HG02642 (cell line): ENCODE measurements at regions not wholly inside any gene's neighbourhood (a gene's known extent, or its start where the extent isn't known, plus 50 kb on each side); places are given as distances from the start of the nearest gene placed in this dataset.
"Not testable (repeated sequence)": the region's sequence is repeated elsewhere in the genome, so short reads cannot be mapped to it uniquely, and the experiment has no call there.

Source experiments
- ATAC-seq: cut with Tn5 transposase; IDR thresholded peaks from one replicate; pipeline ENCODE4 v1.9.1; 2021; ENCODE audit warnings: mild to moderate bottlenecking; ENCODE audit not compliant: unreplicated experiment, poor library complexity

- ATAC-seq, result not testable (repeated sequence)
These were observed 1488.2 kb downstream of the KHDRBS2 start for GRCh38 chr6:60797831-60798230.

GRCh38 chr6:60789601-60790000 lies 1496.4 kb downstream of the KHDRBS2 start:
- not testable (repeated sequence) for ATAC-seq

- not testable (repeated sequence) for ATAC-seq
These were observed 1503.1 kb downstream of the KHDRBS2 start for GRCh38 chr6:60782698-60783464.

- ATAC-seq, result not testable (repeated sequence)
These were observed 1506.4 kb downstream of the KHDRBS2 start for GRCh38 chr6:60779591-60779990.

- ATAC-seq, result not testable (repeated sequence)
These were observed 1518.1 kb downstream of the KHDRBS2 start for GRCh38 chr6:60767791-60768499.

- ATAC-seq, result not testable (repeated sequence)
These were observed 1520.7 kb downstream of the KHDRBS2 start for GRCh38 chr6:60765331-60765730.

- ATAC-seq, result not testable (repeated sequence)
These were observed 1522.5 kb downstream of the KHDRBS2 start for GRCh38 chr6:60763464-60764080.

GRCh38 chr6:60760928-60761327 lies 1525.1 kb downstream of the KHDRBS2 start:
- ATAC-seq, result not testable (repeated sequence)

- not testable (repeated sequence) for ATAC-seq
These were observed 1526.7 kb downstream of the KHDRBS2 start for GRCh38 chr6:60759149-60759825.

GRCh38 chr6:60758725-60759124 lies 1527.3 kb downstream of the KHDRBS2 start:
- ATAC-seq, result not testable (repeated sequence)

GRCh38 chr6:60754879-60755278 lies 1531.1 kb downstream of the KHDRBS2 start:
- no peak for ATAC-seq

GRCh38 chr6:60750353-60751081 lies 1535.5 kb downstream of the KHDRBS2 start:
- ATAC-seq, result not testable (repeated sequence)

- ATAC-seq, result not testable (repeated sequence)
These were observed 1538.1 kb downstream of the KHDRBS2 start for GRCh38 chr6:60747765-60748556.

- ATAC-seq, result peak; percentile 58
These were observed 1548.1 kb downstream of the KHDRBS2 start for GRCh38 chr6:60737764-60738425.

- not testable (repeated sequence) for ATAC-seq
These were observed 1548.7 kb downstream of the KHDRBS2 start for GRCh38 chr6:60737315-60737714.

- not testable (repeated sequence) for ATAC-seq
These were observed 1562.1 kb downstream of the KHDRBS2 start for GRCh38 chr6:60723935-60724334.

- ATAC-seq, result no peak
These were observed 1590.8 kb downstream of the KHDRBS2 start for GRCh38 chr6:60695232-60695631.

- ATAC-seq, result no peak
These were observed 1598.9 kb downstream of the KHDRBS2 start for GRCh38 chr6:60687085-60687484.
